K562 (cell line): ENCODE measurements at regions not wholly inside any gene's neighbourhood (a gene's known extent, or its start where the extent isn't known, plus 50 kb on each side); places are given as distances from the start of the nearest gene placed in this dataset.

Source experiments
- ASH1L ChIP-seq: fragments of 450-650 bp; IDR thresholded peaks from 2 replicates; pipeline ENCODE4 v1.6.1; 2018; ENCODE audit warnings: borderline replicate concordance, mild to moderate bottlenecking, low read depth; ENCODE audit not compliant: partially characterized antibody
- CREB1 ChIP-seq, 2 experiments: sonication (generic) in 1 of 2; formaldehyde crosslinking in 1 of 2; IDR thresholded peaks; 2 replicates each; pipeline versions ENCODE4 v1.6.1 to v1.8.0; 2012 to 2022; ENCODE audit warnings: inconsistent platforms in 1 of 2, mild to moderate bottlenecking in 1 of 2, missing genetic modification reagents in 1 of 2, moderate library complexity in 1 of 2
- DDX20 ChIP-seq: fragments of 450-650 bp; IDR thresholded peaks from 2 replicates; pipeline ENCODE4 v1.6.1; 2016; ENCODE audit warnings: missing genetic modification characterization, low read depth, mild to moderate bottlenecking, missing compliant biosample characterization, moderate library complexity
- MBD2 ChIP-seq: sonication (generic); IDR thresholded peaks from 2 replicates; pipeline ENCODE4 v1.6.1; 2016; ENCODE audit warnings: low read depth, borderline replicate concordance
- NFE2L1 ChIP-seq: fragments of 450-650 bp; IDR thresholded peaks from 2 replicates; pipeline ENCODE4 v1.6.1; 2016; ENCODE audit warnings: missing genetic modification characterization, low read depth, mild to moderate bottlenecking, missing compliant biosample characterization, moderate library complexity, borderline replicate concordance
- NR3C1 ChIP-seq: sonication (generic); formaldehyde crosslinking; IDR thresholded peaks from 2 replicates; pipeline ENCODE4 v1.8.1; 2022; ENCODE audit warnings: missing genetic modification reagents
- POLR2B ChIP-seq: fragments of 450-650 bp; IDR thresholded peaks from 2 replicates; pipeline ENCODE4 v1.6.1; 2018; ENCODE audit warnings: low read depth; ENCODE audit not compliant: partially characterized antibody
- PTRF ChIP-seq: fragments of 450-650 bp; IDR thresholded peaks from 2 replicates; pipeline ENCODE4 v1.6.1; 2016; ENCODE audit warnings: mild to moderate bottlenecking, missing genetic modification characterization, missing compliant biosample characterization
- SIX5 ChIP-seq, 2 experiments: IDR thresholded peaks; 2 replicates each; pipeline ENCODE4 v1.6.1; 2011; ENCODE audit warnings: low read length in 2 of 2, borderline replicate concordance in 1 of 2, low read depth in 1 of 2, mild to moderate bottlenecking in 1 of 2, moderate library complexity in 1 of 2; ENCODE audit not compliant: insufficient read depth in 1 of 2
- SMAD3 ChIP-seq: fragments of 450-650 bp; formaldehyde crosslinking; conservative IDR thresholded peaks from 2 replicates; pipeline ENCODE4 v1.4.0; 2020; ENCODE audit warnings: mild to moderate bottlenecking
- SMC3 ChIP-seq: conservative IDR thresholded peaks from 2 replicates; pipeline ENCODE4 v1.6.1; 2011; ENCODE audit warnings: low read depth, low read length, improper control_type of control experiment; ENCODE audit not compliant: insufficient read depth
- SOX6 ChIP-seq: fragments of 450-650 bp; IDR thresholded peaks from 2 replicates; pipeline ENCODE4 v1.6.1; 2014; ENCODE audit warnings: mild to moderate bottlenecking
- TAF9B ChIP-seq: fragments of 450-650 bp; IDR thresholded peaks from 2 replicates; pipeline ENCODE4 v1.6.1; 2018; ENCODE audit warnings: mild to moderate bottlenecking; ENCODE audit not compliant: partially characterized antibody
- TRIM24 ChIP-seq, 2 experiments: fragments of 450-650 bp; IDR thresholded peaks; 2 replicates each; pipeline ENCODE4 v1.6.1; 2016
- ZNF146 ChIP-seq: IDR thresholded peaks from one replicate; pipeline ENCODE4 v1.6.1; 2018; ENCODE audit warnings: missing compliant biosample characterization; ENCODE audit not compliant: unreplicated experiment
- ZNF217 ChIP-seq: sonication (generic); formaldehyde crosslinking; IDR thresholded peaks from 2 replicates; pipeline ENCODE4 v1.8.0; 2022; ENCODE audit warnings: mild to moderate bottlenecking, missing genetic modification reagents
- ZNF282 ChIP-seq: sonication (generic); formaldehyde crosslinking; IDR thresholded peaks from 2 replicates; pipeline ENCODE4 v1.8.1; 2023; ENCODE audit warnings: missing genetic modification reagents
- ZNF445 ChIP-seq: fragments of 250-450 bp; sonication (Bioruptor Pico); IDR thresholded peaks from 2 replicates; pipeline ENCODE4 v1.4.0; 2020; ENCODE audit warnings: low read depth, mild to moderate bottlenecking, moderate library complexity
- ZNF589 ChIP-seq: fragments of 200-800 bp; sonication (Bioruptor generic); IDR thresholded peaks from 2 replicates; pipeline ENCODE4 v1.6.1; 2016; ENCODE audit warnings: low read depth, missing genetic modification characterization, missing compliant biosample characterization
- TF ChIP-seq, protein P1 (sequence below), 2 experiments: fragments of 450-650 bp in 1 of 2; IDR thresholded peaks; 2 replicates each; pipeline ENCODE4 v1.6.1; 2011 to 2017; ENCODE audit warnings: low read depth in 2 of 2, antibody characterized with exemption in 1 of 2, borderline replicate concordance in 1 of 2, low read length in 1 of 2, mild to moderate bottlenecking in 1 of 2, mixed read lengths in 1 of 2; ENCODE audit not compliant: control insufficient read depth in 1 of 2
- TF ChIP-seq, protein P2 (sequence below): fragments of 250-450 bp; sonication (Bioruptor Pico); IDR thresholded peaks from 2 replicates; pipeline ENCODE4 v1.5.0; 2021
- TF ChIP-seq, protein P3 (sequence below): sonication (generic); formaldehyde crosslinking; IDR thresholded peaks from 2 replicates; pipeline ENCODE4 v1.8.0; 2022; ENCODE audit warnings: mild to moderate bottlenecking, low read depth, missing genetic modification reagents

DNA sequence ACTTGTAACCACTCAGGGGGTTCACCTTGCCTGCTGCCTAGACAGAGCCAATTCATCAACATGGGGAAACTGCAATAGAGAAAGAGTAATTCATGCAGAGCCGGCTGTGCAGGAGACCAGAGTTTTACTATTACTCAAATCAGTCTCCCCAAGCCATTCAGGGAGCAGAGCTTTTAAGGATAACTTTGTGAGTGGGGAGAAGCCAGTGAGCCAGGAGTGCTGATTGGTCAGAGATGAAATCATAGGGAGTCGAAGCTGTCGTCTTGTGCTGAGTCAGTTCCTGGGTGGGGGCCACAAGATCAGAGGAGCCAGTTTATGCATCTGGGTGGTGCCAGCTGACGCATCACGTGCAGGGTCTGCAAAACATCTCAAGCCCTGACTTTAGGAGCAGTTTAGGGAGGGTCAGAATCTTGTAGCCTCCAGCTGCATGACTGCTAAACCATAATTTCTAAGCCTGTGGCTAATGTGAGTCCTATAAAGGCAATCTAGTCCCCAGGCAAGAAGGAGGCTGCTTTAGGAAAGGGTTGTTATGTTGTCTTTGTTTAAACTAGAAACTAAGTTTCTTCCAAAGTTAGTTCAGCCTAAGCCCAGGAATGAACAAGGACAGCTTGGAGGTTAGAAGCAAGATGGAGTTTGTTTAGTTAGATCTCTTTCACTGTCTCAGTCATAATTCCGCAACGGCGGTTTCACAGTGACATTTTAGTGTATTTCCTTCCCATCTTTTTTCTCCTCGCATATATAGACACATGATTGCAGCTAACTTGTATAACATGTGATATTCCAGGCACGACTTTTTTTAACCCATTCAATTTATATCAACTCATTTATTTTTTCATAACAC is 68.9 kb upstream of the NCOR2 start (continued):
- peak; percentile 59; the same call in 1 of the 2 replicates for TF ChIP-seq DDX20
- TF ChIP-seq NR3C1 (CRISPR knock-in tag): no peak
- no peak for TF ChIP-seq SIX5 (IDR thresholded peaks at IDR 0.05; ENCODE audit: borderline replicate concordance in 1 of 2, insufficient read depth in 1 of 2, low read depth in 1 of 2, low read length in 2 of 2)
- TF ChIP-seq ZNF282 (CRISPR knock-in tag): no peak
- TF ChIP-seq ZNF146 (CRISPR knock-in tag): no peak
- TF ChIP-seq ZNF217 (CRISPR knock-in tag): no peak
- no peak for TF ChIP-seq ZNF589 (CRISPR knock-in tag)
- TF ChIP-seq, protein P1, sequence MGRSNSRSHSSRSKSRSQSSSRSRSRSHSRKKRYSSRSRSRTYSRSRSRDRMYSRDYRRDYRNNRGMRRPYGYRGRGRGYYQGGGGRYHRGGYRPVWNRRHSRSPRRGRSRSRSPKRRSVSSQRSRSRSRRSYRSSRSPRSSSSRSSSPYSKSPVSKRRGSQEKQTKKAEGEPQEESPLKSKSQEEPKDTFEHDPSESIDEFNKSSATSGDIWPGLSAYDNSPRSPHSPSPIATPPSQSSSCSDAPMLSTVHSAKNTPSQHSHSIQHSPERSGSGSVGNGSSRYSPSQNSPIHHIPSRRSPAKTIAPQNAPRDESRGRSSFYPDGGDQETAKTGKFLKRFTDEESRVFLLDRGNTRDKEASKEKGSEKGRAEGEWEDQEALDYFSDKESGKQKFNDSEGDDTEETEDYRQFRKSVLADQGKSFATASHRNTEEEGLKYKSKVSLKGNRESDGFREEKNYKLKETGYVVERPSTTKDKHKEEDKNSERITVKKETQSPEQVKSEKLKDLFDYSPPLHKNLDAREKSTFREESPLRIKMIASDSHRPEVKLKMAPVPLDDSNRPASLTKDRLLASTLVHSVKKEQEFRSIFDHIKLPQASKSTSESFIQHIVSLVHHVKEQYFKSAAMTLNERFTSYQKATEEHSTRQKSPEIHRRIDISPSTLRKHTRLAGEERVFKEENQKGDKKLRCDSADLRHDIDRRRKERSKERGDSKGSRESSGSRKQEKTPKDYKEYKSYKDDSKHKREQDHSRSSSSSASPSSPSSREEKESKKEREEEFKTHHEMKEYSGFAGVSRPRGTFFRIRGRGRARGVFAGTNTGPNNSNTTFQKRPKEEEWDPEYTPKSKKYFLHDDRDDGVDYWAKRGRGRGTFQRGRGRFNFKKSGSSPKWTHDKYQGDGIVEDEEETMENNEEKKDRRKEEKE (IDR thresholded peaks at IDR 0.05; ENCODE audit: borderline replicate concordance in 1 of 2, control insufficient read depth in 1 of 2, low read depth in 2 of 2, low read length in 1 of 2): no peak
- TF ChIP-seq, protein P2, sequence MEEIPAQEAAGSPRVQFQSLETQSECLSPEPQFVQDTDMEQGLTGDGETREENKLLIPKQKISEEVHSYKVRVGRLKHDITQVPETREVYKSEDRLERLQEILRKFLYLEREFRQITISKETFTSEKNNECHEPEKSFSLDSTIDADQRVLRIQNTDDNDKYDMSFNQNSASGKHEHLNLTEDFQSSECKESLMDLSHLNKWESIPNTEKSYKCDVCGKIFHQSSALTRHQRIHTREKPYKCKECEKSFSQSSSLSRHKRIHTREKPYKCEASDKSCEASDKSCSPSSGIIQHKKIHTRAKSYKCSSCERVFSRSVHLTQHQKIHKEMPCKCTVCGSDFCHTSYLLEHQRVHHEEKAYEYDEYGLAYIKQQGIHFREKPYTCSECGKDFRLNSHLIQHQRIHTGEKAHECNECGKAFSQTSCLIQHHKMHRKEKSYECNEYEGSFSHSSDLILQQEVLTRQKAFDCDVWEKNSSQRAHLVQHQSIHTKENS (CRISPR knock-in tag): no peak
- no peak for TF ChIP-seq ZNF445 (CRISPR knock-in tag)
- TF ChIP-seq PTRF (tag): peak; percentile 67
- peak; percentile 49 for TF ChIP-seq ASH1L
- peak; percentile 24; the same call in 1 of the 2 replicates for TF ChIP-seq SOX6
- TF ChIP-seq SMAD3 (CRISPR knock-in tag): no peak
- no peak for TF ChIP-seq POLR2B
- peak; percentile 95 for TF ChIP-seq TAF9B
- no peak for TF ChIP-seq SMC3
- peak; percentile 43; the same call in 1 of the 2 replicates for TF ChIP-seq NFE2L1
- peak; percentile 53; the same call in 1 of the 2 replicates for TF ChIP-seq MBD2
- peak in 1 of 2 experiments; percentile 67; a peak in 2 of 4 replicates for TF ChIP-seq TRIM24 (IDR thresholded peaks at IDR 0.05)
- no peak for TF ChIP-seq CREB1 (IDR thresholded peaks at IDR 0.05)
- TF ChIP-seq CREB1 (CRISPR knock-in tag; IDR thresholded peaks at IDR 0.05): no peak
- TF ChIP-seq, protein P3, sequence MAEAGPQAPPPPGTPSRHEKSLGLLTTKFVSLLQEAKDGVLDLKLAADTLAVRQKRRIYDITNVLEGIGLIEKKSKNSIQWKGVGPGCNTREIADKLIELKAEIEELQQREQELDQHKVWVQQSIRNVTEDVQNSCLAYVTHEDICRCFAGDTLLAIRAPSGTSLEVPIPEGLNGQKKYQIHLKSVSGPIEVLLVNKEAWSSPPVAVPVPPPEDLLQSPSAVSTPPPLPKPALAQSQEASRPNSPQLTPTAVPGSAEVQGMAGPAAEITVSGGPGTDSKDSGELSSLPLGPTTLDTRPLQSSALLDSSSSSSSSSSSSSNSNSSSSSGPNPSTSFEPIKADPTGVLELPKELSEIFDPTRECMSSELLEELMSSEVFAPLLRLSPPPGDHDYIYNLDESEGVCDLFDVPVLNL (CRISPR knock-in tag): no peak
